Mammary epithelial cell (primary cell): ENCODE measurements at regions not wholly inside any gene's neighbourhood (a gene's known extent, or its start where the extent isn't known, plus 50 kb on each side); places are given as distances from the start of the nearest gene placed in this dataset.

Experiments
- CTCF ChIP-seq, 2 donors: IDR thresholded peaks in 1 of 2; conservative IDR thresholded peaks in 1 of 2; 2 replicates each; pipeline ENCODE4 v1.5.1; 2011 to 2012; ENCODE audit warnings: inconsistent platforms in 2 of 2, low read length in 2 of 2, mild to moderate bottlenecking in 2 of 2, control low read depth in 1 of 2, low read depth in 1 of 2; ENCODE audit not compliant: insufficient read depth in 1 of 2; ENCODE audit errors: extremely low read depth in 1 of 2
- EZH2 ChIP-seq: IDR thresholded peaks from 2 replicates; pipeline ENCODE4 v1.6.1; 2012; ENCODE audit warnings: low read length, inconsistent platforms, borderline replicate concordance

- TF ChIP-seq EZH2 (no peak), CTCF (conservative IDR thresholded peaks at IDR 0.05 in 1 of 2, IDR thresholded peaks at IDR 0.05 in 1 of 2; ENCODE audit: extremely low read depth in 1 of 2, insufficient read depth in 1 of 2, low read depth in 1 of 2, low read length in 2 of 2) (no peak)
These were observed 380.9 kb upstream of the SMIM31 start for GRCh38 chr4:164373021-164373420.
